Stimulated activated naive CD8-positive, alpha-beta T cell treated with anti-CD3 and anti-CD28 coated beads, Interleukin-15, Interleukin-2, amounts not matched to agents 100 ng/mL and 50 ng/mL, for 24 hours (primary cell): ENCODE measurements at regions not wholly inside any gene's neighbourhood (a gene's known extent, or its start where the extent isn't known, plus 50 kb on each side); places are given as distances from the start of the nearest gene placed in this dataset.
"Not testable (repeated sequence)": the region's sequence is repeated elsewhere in the genome, so short reads cannot be mapped to it uniquely, and the experiment has no call there.

Experiments used
- H3K27ac Mint-ChIP-seq: one replicate; pipeline ENCODE4 v1.8.0; 2021; ENCODE audit warnings: mild to moderate bottlenecking, mixed read lengths
- H3K27me3 Mint-ChIP-seq: one replicate; pipeline ENCODE4 v1.8.0; 2021; ENCODE audit warnings: mixed read lengths
- H3K36me3 Mint-ChIP-seq: one replicate; pipeline ENCODE4 v1.8.0; 2021; ENCODE audit warnings: low read depth, mixed read lengths
- H3K4me1 Mint-ChIP-seq: one replicate; pipeline ENCODE4 v1.8.0; 2021; ENCODE audit warnings: low read depth, mixed read lengths
- H3K4me3 Mint-ChIP-seq: one replicate; pipeline ENCODE4 v1.8.0; 2021; ENCODE audit warnings: mild to moderate bottlenecking, mixed read lengths
- H3K9me3 Mint-ChIP-seq: one replicate; pipeline ENCODE4 v1.8.0; 2021; ENCODE audit warnings: mixed read lengths

DNA sequence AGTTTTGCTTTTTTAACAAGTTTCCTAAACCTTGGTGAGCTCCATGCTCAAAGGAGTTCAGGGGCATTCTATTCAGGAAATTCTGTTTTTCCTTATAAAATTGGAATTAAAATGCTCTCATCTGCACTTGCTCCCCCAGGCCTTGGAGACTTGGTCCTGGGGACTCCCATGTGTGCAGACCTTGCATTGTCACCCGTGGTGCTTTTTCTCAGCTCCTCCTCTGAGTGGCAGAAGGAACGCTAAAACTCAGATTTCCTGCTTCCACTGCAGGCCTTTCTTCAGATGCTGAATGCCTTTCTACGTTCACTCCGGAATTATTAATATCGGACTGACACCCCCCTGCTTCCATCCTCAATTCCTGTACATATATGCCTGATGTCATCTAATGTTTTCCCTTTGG is 248.7 kb upstream of the RREB1 start:
- Mint-ChIP-seq H3K27ac (no peak overlapping the region), H3K36me3 (no peaks in the 10 kb centered on the region), H3K4me1 (peaks cover 31% of the 10 kb centered on the region), H3K27me3 (no peaks in the 10 kb centered on the region), H3K9me3 (no peaks in the 10 kb centered on the region), H3K4me3 (no peak overlapping the region)

DNA sequence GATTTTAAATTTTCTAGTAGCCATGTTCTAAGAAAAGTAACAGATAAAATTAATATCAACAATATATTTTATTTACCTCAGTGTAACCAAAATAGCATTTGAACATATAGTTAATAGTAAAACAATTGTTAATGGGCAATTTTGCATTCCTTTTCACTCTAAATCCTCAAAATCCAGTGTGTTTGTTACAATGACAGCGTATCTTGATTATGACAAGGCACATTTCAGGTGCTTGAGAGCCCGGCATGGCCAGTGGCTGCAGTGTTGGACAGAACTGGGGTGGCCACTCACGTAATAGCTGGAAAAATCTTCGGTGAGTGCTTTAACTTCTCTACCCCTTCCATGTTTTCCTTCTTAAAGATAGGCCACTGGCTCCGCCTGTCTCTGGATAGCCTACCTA is 248.0 kb upstream of the RREB1 start:
- H3K4me3 Mint-ChIP-seq, result no peak overlapping the region
- no peak overlapping the region for H3K27ac Mint-ChIP-seq
- peaks cover 28% of the 10 kb centered on the region for H3K4me1 Mint-ChIP-seq
- no peaks in the 10 kb centered on the region for H3K27me3 Mint-ChIP-seq
- no peaks in the 10 kb centered on the region for H3K9me3 Mint-ChIP-seq
- H3K36me3 Mint-ChIP-seq, result no peaks in the 10 kb centered on the region

DNA sequence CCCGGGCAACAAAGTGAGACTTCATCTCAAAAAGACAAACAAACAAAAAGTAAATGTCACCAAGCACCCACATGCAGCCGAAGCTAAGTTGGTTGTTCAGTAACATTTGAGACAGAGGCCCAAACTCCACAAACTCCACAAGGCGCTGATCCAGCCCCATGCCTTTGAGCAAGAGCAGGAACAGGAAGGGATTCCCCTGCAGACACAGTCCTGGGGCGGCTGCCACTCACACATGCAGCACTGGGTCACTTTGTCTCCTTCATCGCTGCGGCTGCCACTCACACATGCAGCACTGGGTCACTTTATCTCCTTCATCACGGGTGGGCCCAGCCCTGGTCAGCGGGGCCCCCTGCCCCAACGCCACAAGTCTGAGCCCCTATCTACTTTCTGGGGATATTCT is 246.9 kb upstream of the RREB1 start:
- no peaks in the 10 kb centered on the region for H3K9me3 Mint-ChIP-seq
- no peaks in the 10 kb centered on the region for H3K27me3 Mint-ChIP-seq
- H3K36me3 Mint-ChIP-seq, result no peaks in the 10 kb centered on the region
- peaks cover 19% of the 10 kb centered on the region for H3K4me1 Mint-ChIP-seq
- H3K4me3 Mint-ChIP-seq, result no peak overlapping the region
- H3K27ac Mint-ChIP-seq, result no peak overlapping the region

DNA sequence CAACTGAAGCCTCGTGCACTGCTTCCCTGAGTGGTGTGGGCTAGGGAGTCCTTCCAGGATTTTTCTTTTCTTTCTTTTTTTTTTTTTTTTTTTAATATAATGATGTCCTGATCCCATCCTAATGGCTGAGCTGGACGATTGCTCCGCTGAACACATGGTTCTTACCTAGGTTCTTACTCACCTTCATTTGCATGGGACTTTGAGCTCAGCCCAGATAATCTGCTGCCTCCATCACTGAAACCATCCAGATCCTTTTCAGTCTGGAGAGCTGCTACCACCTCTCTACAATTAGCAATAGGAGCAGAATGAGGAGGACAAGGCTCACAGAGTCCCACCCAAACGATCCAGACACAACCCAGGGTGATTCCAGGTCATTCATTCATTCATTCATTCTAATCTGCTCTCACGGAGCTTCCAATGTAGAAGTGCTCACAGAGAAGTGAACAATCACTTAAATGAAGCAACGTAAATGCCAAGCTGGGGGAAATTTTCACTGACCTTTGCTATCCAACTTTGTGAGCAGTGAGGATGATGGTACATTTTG is 246.3 kb upstream of the RREB1 start:
- H3K36me3 Mint-ChIP-seq, result no peaks in the 10 kb centered on the region
- H3K27ac Mint-ChIP-seq, result no peak overlapping the region
- peaks cover 14% of the 10 kb centered on the region for H3K4me1 Mint-ChIP-seq
- H3K27me3 Mint-ChIP-seq, result no peaks in the 10 kb centered on the region
- H3K4me3 Mint-ChIP-seq, result no peak overlapping the region
- no peaks in the 10 kb centered on the region for H3K9me3 Mint-ChIP-seq

DNA sequence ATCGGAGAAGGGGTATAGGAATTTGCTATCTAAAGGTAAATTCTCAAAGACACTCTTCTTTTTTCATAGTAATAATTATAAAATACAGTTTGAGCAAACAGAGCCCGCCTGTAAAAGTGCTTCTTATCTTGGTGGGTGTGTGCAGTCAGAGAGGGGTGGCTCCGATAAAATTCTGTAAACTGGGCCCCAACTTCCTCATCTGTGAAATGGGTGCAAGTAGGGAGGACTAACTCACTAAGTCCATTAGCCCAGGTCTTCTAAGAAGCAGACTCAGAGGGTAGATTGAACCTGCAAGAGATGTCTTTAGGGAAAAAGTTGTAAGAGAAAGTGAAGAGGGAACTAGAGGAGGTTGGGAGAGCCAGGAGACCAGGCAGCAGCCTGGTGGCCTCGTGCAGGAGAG is 245.8 kb upstream of the RREB1 start:
- no peaks in the 10 kb centered on the region for H3K36me3 Mint-ChIP-seq
- H3K4me3 Mint-ChIP-seq, result no peak overlapping the region
- H3K27me3 Mint-ChIP-seq, result no peaks in the 10 kb centered on the region
- H3K27ac Mint-ChIP-seq, result no peak overlapping the region
- no peaks in the 10 kb centered on the region for H3K9me3 Mint-ChIP-seq
- H3K4me1 Mint-ChIP-seq, result peaks cover 8% of the 10 kb centered on the region

DNA sequence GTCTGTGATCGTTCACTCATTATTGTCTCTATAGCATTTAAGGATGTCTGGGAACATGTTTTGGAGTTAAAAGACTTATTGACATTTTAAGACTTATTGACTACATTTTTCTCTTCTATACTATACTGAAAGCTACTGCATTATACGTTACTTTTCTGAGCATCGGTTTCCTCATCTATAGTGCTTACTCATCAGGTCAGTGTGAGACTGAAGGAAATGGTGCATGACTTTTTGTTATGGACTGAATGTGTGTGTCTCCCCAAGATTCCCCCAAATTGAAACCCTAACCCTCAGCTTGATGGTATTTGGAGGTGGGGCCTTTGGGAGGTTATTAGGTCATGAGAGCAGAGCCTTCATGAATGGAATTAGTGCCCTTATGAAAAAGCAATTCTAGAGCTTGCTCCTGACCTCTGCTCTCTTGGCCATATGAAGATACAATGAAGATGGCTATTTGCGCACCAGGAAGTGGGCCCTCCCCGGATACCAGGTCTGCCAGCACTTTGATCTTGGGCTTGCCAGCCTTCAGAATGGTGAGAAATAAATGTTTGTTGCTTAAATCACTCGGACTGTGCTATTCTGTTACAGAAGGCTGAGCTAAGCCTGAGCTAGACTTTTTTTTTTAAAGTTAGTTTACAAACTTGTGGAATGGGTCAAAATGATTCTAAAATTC is 243.7 kb upstream of the RREB1 start:
- H3K9me3 Mint-ChIP-seq, result no peaks in the 10 kb centered on the region
- H3K27ac Mint-ChIP-seq, result no peak overlapping the region
- no peak overlapping the region for H3K4me3 Mint-ChIP-seq
- no peaks in the 10 kb centered on the region for H3K4me1 Mint-ChIP-seq
- no peaks in the 10 kb centered on the region for H3K36me3 Mint-ChIP-seq
- H3K27me3 Mint-ChIP-seq, result no peaks in the 10 kb centered on the region

DNA sequence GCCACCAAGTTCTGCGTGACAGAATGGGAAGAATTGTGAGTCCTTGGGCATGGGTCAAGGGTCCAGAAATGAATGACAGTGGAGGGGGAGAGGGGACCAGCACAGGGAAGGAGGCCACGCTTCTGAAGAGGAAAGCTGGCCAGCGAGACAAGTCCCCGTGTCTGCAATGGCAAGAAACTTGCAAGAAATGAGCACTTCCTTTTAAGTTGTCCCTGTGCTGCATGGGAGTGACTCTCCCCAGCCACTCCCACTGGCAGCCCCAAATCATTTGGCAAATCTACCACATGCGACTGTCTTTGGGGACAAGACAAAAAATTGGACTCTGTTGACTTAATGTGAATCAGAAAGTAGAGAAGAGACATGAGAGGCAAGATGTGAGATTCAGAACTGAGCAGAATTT is 242.2 kb upstream of the RREB1 start:
- no peak overlapping the region for H3K4me3 Mint-ChIP-seq
- no peak overlapping the region for H3K27ac Mint-ChIP-seq
- H3K27me3 Mint-ChIP-seq, result peaks cover 4% of the 10 kb centered on the region
- no peaks in the 10 kb centered on the region for H3K4me1 Mint-ChIP-seq
- no peaks in the 10 kb centered on the region for H3K9me3 Mint-ChIP-seq
- H3K36me3 Mint-ChIP-seq, result no peaks in the 10 kb centered on the region

DNA sequence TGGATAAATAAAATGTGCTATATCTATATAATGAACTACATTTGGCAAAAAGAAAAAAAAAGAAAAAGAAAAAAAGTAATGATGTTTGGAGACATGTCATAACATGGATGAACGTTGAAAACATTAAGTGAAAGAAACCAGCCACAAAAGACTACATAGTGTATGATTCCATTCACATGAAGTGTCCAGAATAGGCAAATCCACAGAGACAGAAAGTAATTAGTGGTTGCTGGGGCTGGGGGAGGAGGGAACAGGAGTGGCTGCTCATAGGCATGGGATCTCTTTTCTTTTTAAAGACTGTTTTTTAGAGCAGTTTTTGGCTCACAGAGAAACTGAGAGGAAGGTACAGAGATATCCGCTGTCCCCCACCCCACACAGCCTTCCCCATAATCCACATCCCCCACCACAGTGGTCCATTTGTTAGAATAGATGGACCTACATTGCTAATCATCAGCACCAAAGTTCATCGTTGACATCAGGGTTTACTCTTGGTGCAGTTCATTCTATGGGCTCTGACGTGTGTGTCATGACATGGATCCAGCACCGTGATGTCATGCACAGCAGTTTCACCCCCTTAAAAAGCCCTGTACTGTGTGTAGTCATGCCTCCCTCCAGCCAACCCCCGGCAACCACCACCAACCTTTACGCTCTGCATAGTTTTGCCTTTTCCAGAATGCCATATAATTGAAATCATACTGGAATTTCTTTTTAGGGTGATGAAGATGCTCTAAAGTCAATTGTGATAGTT is 240.9 kb upstream of the RREB1 start:
- H3K36me3 Mint-ChIP-seq, result no peaks in the 10 kb centered on the region
- peaks cover 4% of the 10 kb centered on the region for H3K27me3 Mint-ChIP-seq
- H3K4me1 Mint-ChIP-seq, result no peaks in the 10 kb centered on the region
- no peak overlapping the region for H3K27ac Mint-ChIP-seq
- H3K9me3 Mint-ChIP-seq, result no peaks in the 10 kb centered on the region
- no peak overlapping the region for H3K4me3 Mint-ChIP-seq

DNA sequence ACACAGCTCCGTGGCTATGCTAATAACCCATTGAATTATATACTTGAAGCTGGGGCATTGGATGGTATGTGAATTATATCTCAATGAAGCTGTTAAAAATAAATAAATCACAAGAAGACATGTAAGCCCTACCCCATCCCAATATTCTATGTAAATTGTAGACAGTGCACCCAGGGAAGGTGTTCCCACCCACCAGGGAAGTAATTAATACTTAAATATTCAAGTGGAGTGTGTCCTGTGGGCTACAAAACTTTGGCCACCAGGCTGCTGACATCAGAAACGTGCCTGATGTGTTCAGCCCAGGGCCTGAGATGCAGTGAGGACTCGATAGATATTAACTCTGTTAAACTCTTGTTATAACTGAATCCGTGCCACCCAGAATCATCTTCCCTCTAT is 240.4 kb upstream of the RREB1 start:
- Mint-ChIP-seq H3K27me3 (peaks cover 4% of the 10 kb centered on the region), H3K4me3 (no peak overlapping the region), H3K36me3 (no peaks in the 10 kb centered on the region), H3K4me1 (no peaks in the 10 kb centered on the region), H3K27ac (no peak overlapping the region), H3K9me3 (no peaks in the 10 kb centered on the region)

DNA sequence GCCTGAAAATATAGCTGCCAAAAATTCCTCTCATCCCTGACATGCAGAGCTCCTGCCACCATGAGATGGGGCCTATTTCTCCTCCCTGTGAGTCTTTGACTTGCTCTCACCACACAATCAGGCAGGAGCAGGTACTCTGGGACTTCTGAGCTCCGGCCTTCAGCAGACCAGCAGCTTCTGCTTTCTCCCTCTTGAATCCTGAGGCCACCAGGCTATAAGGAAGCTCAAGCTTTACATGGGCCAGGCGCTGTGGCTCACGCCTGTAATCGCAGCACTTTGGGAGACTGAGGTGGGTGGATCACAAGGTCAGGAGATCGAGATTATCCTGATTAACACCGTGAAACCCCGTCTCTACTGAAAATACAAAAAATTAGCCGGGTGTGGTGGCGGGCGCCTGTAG is 238.7 kb upstream of the RREB1 start:
- Mint-ChIP-seq H3K9me3 (no peaks in the 10 kb centered on the region), H3K27me3 (peaks cover 4% of the 10 kb centered on the region), H3K4me3 (no peak overlapping the region), H3K27ac (no peak overlapping the region), H3K4me1 (no peaks in the 10 kb centered on the region), H3K36me3 (no peaks in the 10 kb centered on the region)

DNA sequence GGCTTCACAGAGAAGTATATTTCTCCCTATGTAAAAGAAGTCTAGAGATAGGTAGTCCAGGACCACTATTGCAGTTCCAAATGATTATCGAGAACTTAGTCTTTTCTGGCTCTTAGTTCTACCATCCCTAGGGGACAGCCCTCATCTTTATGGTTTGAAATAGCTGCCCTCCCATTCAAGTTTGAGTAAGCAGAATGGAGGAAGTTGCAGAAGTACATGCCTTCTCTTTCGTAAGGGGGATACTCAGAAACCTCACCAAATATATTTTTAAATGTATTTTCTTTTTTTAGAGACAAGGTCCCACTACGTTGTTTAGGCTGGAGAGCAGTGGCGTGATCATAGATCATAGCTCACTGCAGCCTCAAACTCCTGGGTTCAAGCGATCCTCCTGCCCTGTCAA is 236.8 kb upstream of the RREB1 start:
- no peak overlapping the region for H3K4me3 Mint-ChIP-seq

DNA sequence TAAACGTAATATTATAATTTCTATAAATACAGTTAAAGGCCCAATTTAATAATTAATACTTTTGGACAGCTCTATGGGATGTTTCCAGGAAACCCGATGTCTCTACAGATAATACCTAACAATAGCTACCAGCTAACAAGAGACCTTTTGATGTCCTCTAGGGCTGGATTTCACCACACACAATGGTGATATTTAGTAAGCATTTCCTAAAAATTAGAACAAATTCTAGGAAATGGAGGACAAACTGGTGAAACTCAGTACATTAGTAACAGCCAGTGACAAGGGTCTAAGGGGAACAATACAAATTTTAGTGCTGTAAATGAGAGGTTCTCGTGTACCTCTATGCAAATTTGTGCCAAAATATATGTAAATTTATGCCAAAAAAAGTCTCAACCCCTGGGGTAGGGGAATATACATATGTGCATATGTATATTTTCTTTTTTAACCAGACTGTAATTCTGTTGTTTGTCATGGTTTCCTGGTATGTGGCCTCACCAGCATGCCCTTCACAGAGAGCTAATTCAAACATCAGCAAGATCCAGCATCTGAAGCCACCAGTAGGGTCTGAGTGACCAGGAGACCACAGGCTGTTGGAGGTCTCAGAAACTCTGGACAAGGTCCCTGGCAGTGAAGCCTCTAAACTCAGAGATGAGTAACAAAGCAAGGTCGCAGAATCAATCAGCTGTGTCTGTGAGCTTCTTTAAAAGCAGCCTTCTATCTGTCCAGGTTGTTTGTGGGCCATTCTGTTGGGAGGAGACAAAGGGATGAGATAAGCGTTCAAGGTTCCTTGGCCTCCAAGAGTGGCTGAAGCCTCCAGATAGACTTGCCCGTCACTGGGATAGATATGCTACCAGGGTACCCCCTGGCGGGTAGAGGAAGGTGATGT is 235.1 kb upstream of the RREB1 start:
- Mint-ChIP-seq H3K4me3 (no peak overlapping the region), H3K9me3 (no peaks in the 10 kb centered on the region), H3K27me3 (peaks cover 4% of the 10 kb centered on the region), H3K4me1 (no peaks in the 10 kb centered on the region), H3K27ac (no peak overlapping the region), H3K36me3 (no peaks in the 10 kb centered on the region)

More for the DNA sequence above, 236.8 kb upstream of the RREB1 start:
- no peaks in the 10 kb centered on the region for H3K4me1 Mint-ChIP-seq
- no peaks in the 10 kb centered on the region for H3K36me3 Mint-ChIP-seq
- H3K27me3 Mint-ChIP-seq, result peaks cover 4% of the 10 kb centered on the region
- H3K27ac Mint-ChIP-seq, result no peak overlapping the region
- no peaks in the 10 kb centered on the region for H3K9me3 Mint-ChIP-seq

DNA sequence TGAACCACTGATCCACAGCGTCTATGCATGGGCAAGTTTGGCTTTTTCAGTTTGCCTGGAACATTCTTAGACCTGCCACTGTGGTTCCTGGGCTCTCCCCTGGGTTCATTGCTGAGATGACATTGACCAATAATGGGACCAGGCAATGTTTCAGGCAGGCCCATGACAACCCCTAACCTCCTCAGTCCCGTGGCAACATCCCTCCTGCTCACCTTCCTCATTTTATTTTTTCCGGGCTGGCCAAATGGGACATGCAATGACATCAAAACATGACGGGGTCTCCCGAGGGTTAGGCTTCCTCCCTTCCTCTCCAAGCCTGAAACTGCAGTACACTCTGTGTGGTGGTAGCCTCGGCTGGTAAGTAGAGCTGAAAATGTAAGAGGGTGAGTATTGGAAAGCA is 234.0 kb upstream of the RREB1 start:
- Mint-ChIP-seq H3K36me3 (no peaks in the 10 kb centered on the region), H3K27me3 (peaks cover 4% of the 10 kb centered on the region), H3K9me3 (no peaks in the 10 kb centered on the region), H3K4me1 (no peaks in the 10 kb centered on the region), H3K27ac (no peak overlapping the region), H3K4me3 (no peak overlapping the region)

DNA sequence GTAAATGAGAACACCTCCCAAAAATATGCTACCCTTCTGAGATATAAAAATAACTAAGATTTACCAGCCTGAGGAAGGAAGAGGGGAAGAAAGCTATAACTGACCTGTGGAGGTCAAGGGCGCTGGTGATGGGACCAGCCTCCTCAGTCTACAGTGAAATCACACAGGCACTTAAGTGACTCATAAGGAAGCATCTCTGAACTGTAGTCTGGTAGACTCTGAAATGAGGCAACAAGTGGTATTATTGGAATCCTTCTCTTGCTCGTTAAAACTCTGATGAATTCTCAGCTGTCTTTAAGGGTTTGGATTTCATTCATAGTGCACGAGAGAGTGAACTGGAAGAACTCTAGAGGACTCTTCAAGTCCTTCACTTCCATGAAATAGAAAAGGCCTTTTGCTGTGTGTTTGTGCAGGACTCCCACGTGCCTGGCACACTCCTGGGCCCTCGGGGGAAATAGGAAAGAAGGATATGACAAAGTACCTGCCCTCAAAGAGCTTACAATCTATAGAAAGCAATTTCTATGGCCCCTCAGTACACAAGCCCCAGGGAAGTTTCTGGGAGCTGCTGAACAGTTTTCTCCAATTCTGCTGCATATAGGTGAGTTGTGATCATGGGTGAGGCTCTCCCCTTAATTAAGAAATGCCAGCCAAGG is 231.8 kb upstream of the RREB1 start:
- Mint-ChIP-seq H3K4me3 (no peak overlapping the region), H3K27ac (no peak overlapping the region), H3K9me3 (no peaks in the 10 kb centered on the region), H3K4me1 (peaks cover 7% of the 10 kb centered on the region), H3K36me3 (no peaks in the 10 kb centered on the region), H3K27me3 (no peaks in the 10 kb centered on the region)

DNA sequence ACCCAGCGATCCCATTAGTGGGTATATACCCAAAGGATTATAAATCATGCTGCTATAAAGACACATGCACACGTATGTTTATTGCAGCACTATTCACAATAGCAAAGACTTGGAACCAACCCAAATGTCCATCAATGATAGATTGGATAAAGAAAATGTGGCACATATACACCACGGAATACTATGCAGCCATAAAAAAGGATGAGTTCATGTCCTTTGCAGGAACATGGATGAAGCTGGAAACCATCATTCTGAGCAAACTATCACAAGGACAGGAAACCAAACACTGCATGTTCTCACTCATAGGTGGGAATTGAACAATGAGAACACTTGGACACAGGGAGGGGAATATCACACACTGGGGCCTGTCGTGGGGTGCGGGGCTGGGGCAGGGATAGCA is 230.0 kb upstream of the RREB1 start:
- H3K4me3 Mint-ChIP-seq, H3K27ac Mint-ChIP-seq, H3K36me3 Mint-ChIP-seq, H3K27me3 Mint-ChIP-seq, H3K9me3 Mint-ChIP-seq, H3K4me1 Mint-ChIP-seq: not testable (repeated sequence)
